MG63 (cell line): ENCODE measurements at regions not wholly inside any gene's neighbourhood (a gene's known extent, or its start where the extent isn't known, plus 50 kb on each side); places are given as distances from the start of the nearest gene placed in this dataset.

ENCODE experiments used
- DNase-seq: peaks from one replicate; pipeline ENCODE4 v3.0.0-alpha.2; 2020
- H3K27me3 ChIP-seq: fragments of 250-450 bp; sonication (Bioruptor Pico); 2 replicates; pipeline ENCODE4 v1.5.1; 2020; ENCODE audit warnings: mild to moderate bottlenecking, moderate library complexity
- H3K36me3 ChIP-seq: fragments of 250-450 bp; sonication (Bioruptor Pico); 2 replicates; pipeline ENCODE4 v1.5.1; 2020; ENCODE audit warnings: mild to moderate bottlenecking, moderate library complexity
- H3K4me3 ChIP-seq: fragments of 250-450 bp; sonication (Bioruptor Pico); 2 replicates; pipeline ENCODE4 v1.5.1; 2020; ENCODE audit warnings: mild to moderate bottlenecking, moderate library complexity
- H3K9me3 ChIP-seq: fragments of 250-450 bp; sonication (Bioruptor Pico); 2 replicates; pipeline ENCODE4 v1.5.1; 2020; ENCODE audit warnings: mild to moderate bottlenecking, moderate library complexity

- no peak for DNase-seq
- Histone ChIP-seq H3K4me3 (no peak overlapping the region), H3K36me3 (no peaks in the 10 kb centered on the region), H3K9me3 (no peaks in the 10 kb centered on the region; the same call in 1 of the 2 replicates), H3K27me3 (no peaks in the 10 kb centered on the region)
Measured at GRCh38 chr5:58279259-58279658, 180.6 kb downstream of the PLK2 start.

DNA sequence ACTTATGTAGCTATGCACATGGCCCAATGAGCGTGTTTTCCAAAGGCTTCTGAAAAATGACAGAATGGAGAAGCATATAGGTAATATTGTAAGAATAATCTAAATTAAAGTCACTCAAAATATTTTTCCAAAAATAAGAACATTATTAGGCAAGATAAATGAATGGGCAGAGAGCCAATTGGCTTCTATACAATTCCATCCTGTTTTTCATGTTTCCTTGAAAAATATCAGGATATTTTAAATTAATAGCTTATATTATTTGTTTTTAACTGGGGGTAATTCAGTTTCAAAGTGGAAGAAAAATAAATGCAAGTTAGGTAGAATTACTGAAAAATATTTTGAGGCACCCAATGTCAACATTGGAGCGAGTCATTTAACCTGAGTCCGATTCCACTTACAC is 183.5 kb downstream of the PLK2 start:
- Histone ChIP-seq H3K27me3 (no peaks in the 10 kb centered on the region), H3K36me3 (no peaks in the 10 kb centered on the region), H3K4me3 (no peak overlapping the region), H3K9me3 (no peaks in the 10 kb centered on the region; the same call in 1 of the 2 replicates)
- no peak for DNase-seq

- H3K36me3 ChIP-seq, result no peaks in the 10 kb centered on the region
Measured at GRCh38 chr5:58275516-58275915, 184.4 kb downstream of the PLK2 start.

DNA sequence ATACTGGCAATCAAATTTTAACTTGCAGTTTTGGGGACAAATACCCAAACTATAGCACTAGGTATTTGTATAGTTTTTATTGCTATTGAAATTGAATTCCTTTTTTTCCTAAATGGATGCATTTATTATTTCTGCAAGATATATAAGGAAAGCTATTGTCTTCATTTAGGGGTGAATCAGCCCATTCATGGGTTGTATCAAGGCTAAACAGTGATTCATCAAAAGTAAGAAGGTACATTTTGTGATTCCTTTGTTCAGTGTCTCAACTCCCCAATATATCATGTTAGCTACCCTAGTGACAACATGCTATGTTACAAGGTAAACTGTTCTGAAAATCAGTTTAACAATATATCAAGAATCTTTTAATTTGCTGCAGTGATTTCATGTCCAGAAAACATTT is 185.7 kb downstream of the PLK2 start:
- H3K4me3 ChIP-seq, result no peak overlapping the region
- H3K36me3 ChIP-seq, result no peaks in the 10 kb centered on the region
- no peak for DNase-seq
- no peaks in the 10 kb centered on the region for H3K27me3 ChIP-seq
- H3K9me3 ChIP-seq, result no peaks in the 10 kb centered on the region; the same call in 1 of the 2 replicates

More at GRCh38 chr5:58275516-58275915, 184.4 kb downstream of the PLK2 start:
- DNase-seq, result no peak
- Histone ChIP-seq H3K4me3 (no peak overlapping the region), H3K9me3 (no peaks in the 10 kb centered on the region; the same call in 1 of the 2 replicates), H3K27me3 (no peaks in the 10 kb centered on the region)

DNA sequence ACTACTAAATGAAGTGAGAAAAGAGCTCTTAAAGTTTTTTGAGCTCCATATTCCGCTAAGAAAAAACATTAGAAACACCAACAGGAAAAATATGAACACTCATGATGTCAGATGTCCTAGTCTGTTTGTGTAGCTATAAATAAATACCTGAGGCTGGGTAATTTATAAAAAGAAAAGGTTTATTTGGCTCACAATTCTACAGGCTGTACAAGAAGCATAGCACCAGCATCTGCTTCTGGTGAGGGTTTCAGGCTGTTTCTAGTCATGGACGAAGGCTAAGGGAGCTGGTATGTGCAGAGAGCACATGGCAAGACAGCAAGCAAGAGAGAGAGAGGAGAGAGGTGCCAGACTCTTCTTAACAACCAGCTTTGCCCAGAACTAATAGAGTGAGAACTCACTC is 186.2 kb downstream of the PLK2 start:
- Histone ChIP-seq H3K9me3 (no peaks in the 10 kb centered on the region; the same call in 1 of the 2 replicates), H3K36me3 (no peaks in the 10 kb centered on the region), H3K4me3 (no peak overlapping the region), H3K27me3 (no peaks in the 10 kb centered on the region)
- no peak for DNase-seq

- DNase-seq, result no peak
- H3K4me3 ChIP-seq, result no peak overlapping the region
- H3K9me3 ChIP-seq, result no peaks in the 10 kb centered on the region
- H3K36me3 ChIP-seq, result no peaks in the 10 kb centered on the region
- no peaks in the 10 kb centered on the region for H3K27me3 ChIP-seq
Measured at GRCh38 chr5:58268268-58268667, 191.6 kb downstream of the PLK2 start.

GRCh38 chr5:58266402-58266801 is 193.5 kb downstream of the PLK2 start:
- DNase-seq, result no peak
- no peak overlapping the region for H3K4me3 ChIP-seq
- H3K36me3 ChIP-seq, result no peaks in the 10 kb centered on the region
- H3K9me3 ChIP-seq, result no peaks in the 10 kb centered on the region
- H3K27me3 ChIP-seq, result no peaks in the 10 kb centered on the region

DNA sequence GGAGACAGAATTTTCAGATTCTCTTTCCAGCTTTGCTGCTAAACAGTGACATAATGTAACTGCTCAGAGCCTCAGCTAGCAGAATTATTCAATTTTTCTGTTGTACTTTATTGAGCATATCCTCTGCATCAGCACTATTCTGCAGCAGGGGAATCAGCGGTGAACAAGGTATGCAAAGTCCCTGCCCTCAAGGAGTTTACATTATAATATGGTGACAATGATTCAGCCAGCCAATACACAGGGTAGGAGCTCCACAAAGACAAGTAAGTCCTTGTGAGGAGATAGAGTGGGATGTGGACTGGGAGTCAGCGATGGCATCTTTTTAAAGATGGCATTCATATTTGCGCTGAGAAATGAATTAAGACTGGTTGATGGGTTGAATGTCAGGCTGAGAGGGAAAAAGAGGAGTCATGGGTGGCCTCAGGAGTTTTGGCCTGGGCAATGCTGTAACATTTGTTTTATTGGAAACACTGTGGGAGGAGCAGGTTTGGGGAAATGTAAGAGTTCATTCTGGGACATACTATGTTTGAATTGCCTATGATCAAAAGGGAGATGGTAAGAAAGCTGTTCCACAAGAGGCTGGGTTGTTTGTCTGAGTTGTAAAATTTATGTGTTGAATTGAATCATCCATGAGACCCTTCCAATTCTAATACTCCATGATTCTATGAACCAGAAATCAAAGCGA is 194.5 kb downstream of the PLK2 start:
- Histone ChIP-seq H3K36me3 (no peaks in the 10 kb centered on the region), H3K4me3 (no peak overlapping the region)
- no peak for DNase-seq

DNA sequence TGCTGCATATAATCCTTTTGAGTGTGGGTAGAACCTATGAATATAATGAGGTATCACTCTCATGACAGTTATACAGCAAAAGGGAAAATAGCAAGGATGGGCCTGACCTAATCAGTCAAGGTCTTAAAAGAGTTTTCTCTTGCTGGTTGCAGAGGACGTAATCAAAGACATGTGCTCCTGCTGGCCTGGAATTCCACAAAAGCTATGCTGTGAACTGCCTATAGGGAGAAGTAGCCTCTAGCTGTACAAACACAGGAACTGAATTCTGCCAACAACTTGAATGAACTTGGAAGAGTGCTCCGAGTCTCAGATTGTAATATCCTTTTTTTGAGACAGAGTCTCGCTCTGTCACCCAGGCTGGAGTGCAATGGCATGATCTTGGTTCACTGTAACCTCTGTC is 195.6 kb downstream of the PLK2 start:
- Histone ChIP-seq H3K9me3 (no peaks in the 10 kb centered on the region), H3K27me3 (no peaks in the 10 kb centered on the region), H3K4me3 (no peak overlapping the region), H3K36me3 (no peaks in the 10 kb centered on the region)
- no peak for DNase-seq

More for the DNA sequence above, 194.5 kb downstream of the PLK2 start:
- no peaks in the 10 kb centered on the region for H3K9me3 ChIP-seq
- H3K27me3 ChIP-seq, result no peaks in the 10 kb centered on the region

GRCh38 chr5:58263296-58263695 is 196.6 kb downstream of the PLK2 start:
- H3K36me3 ChIP-seq, result no peaks in the 10 kb centered on the region
- H3K4me3 ChIP-seq, result no peak overlapping the region
- H3K27me3 ChIP-seq, result no peaks in the 10 kb centered on the region
- no peaks in the 10 kb centered on the region for H3K9me3 ChIP-seq
- no peak for DNase-seq

GRCh38 chr5:58262226-58262625 is 197.7 kb downstream of the PLK2 start:
- H3K4me3 ChIP-seq, result no peak overlapping the region
- no peaks in the 10 kb centered on the region for H3K9me3 ChIP-seq
- no peaks in the 10 kb centered on the region for H3K27me3 ChIP-seq
- H3K36me3 ChIP-seq, result no peaks in the 10 kb centered on the region
- no peak for DNase-seq

GRCh38 chr5:58261605-58262004 is 198.3 kb downstream of the PLK2 start:
- peak; percentile 75 for DNase-seq
- H3K27me3 ChIP-seq, result no peaks in the 10 kb centered on the region
- no peak overlapping the region for H3K4me3 ChIP-seq
- no peaks in the 10 kb centered on the region for H3K9me3 ChIP-seq
- H3K36me3 ChIP-seq, result no peaks in the 10 kb centered on the region

GRCh38 chr5:58260243-58260642 is 199.6 kb downstream of the PLK2 start:
- no peak overlapping the region for H3K4me3 ChIP-seq

DNA sequence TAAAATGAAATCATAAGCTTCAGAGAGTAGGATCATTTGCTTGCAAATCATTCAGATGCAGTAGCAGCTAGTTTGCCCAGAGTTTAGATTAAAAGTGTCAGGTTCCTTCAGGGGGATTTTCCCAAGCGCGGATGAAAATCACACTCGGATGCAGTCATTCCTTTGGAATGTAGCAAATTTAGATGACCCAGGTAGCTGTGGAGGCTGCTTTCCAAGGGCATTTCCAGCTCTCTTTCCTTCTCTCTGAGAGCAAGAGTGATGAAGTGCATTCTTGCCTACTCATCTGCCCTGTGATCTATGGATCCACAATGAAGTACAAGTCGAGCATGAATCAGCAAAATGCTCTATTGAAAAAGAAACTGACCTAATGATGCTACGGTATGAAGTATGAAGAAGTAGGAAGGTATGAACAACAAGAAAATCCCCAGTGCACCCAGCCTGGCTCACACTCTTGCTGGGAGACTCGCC is 200.2 kb downstream of the PLK2 start:
- Histone ChIP-seq H3K36me3 (no peaks in the 10 kb centered on the region), H3K27me3 (no peaks in the 10 kb centered on the region), H3K9me3 (no peaks in the 10 kb centered on the region), H3K4me3 (no peak overlapping the region)
- peak; percentile 85 for DNase-seq

More at GRCh38 chr5:58260243-58260642, 199.6 kb downstream of the PLK2 start:
- Histone ChIP-seq H3K9me3 (no peaks in the 10 kb centered on the region), H3K36me3 (no peaks in the 10 kb centered on the region), H3K27me3 (no peaks in the 10 kb centered on the region)
- no peak for DNase-seq

GRCh38 chr5:58258984-58259684 is 200.8 kb downstream of the PLK2 start:
- peak; percentile 18 for DNase-seq
- 0 out of 2 replicates have a peak overlapping the region, but pooled peaks have one; percentile 3 for H3K4me3 ChIP-seq

GRCh38 chr5:58255970-58256369 is 203.9 kb downstream of the PLK2 start:
- Histone ChIP-seq H3K36me3 (no peaks in the 10 kb centered on the region), H3K4me3 (no peak overlapping the region), H3K9me3 (no peaks in the 10 kb centered on the region), H3K27me3 (no peaks in the 10 kb centered on the region)
- DNase-seq, result no peak

More at GRCh38 chr5:58258984-58259684, 200.8 kb downstream of the PLK2 start:
- no peaks in the 10 kb centered on the region for H3K9me3 ChIP-seq
- no peaks in the 10 kb centered on the region for H3K36me3 ChIP-seq
- no peaks in the 10 kb centered on the region for H3K27me3 ChIP-seq

DNA sequence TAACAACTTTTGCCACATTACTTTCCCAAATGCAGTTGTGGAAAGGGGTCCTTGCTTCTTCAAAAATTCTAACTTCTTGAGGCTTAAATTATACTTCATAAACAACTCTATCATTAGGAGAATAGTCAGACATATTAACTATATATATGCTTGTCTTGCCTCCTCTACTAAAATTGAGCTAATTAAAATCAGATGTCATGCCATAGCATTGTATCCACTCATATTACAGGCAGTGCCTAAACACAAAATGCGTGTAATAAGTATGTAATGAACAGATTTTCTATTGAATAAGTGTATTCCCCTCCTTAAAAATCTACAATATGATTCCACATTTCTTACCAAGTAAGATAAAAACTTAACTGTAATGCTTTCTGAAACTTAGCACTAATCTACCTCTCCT is 204.5 kb downstream of the PLK2 start:
- no peaks in the 10 kb centered on the region for H3K36me3 ChIP-seq
- H3K4me3 ChIP-seq, result no peak overlapping the region
- H3K27me3 ChIP-seq, result no peaks in the 10 kb centered on the region
- DNase-seq, result no peak
- H3K9me3 ChIP-seq, result no peaks in the 10 kb centered on the region

GRCh38 chr5:58248221-58248620 is 211.7 kb downstream of the PLK2 start:
- no peak overlapping the region for H3K4me3 ChIP-seq

More at GRCh38 chr5:58248221-58248620, 211.7 kb downstream of the PLK2 start:
- Histone ChIP-seq H3K9me3 (peaks cover under 1% of the 10 kb centered on the region; the same call in 1 of the 2 replicates), H3K27me3 (no peaks in the 10 kb centered on the region), H3K36me3 (no peaks in the 10 kb centered on the region)
- no peak for DNase-seq
